ENCODE measurements at regions not wholly inside any gene's neighbourhood (a gene's known extent, or its start where the extent isn't known, plus 50 kb on each side); places are given as distances from the start of the nearest gene placed in this dataset.

- Histone ChIP-seq H3K36me3 (no peaks in the 10 kb centered on the region), H3K27me3 (no peaks in the 10 kb centered on the region), H3K4me3 (no peak overlapping the region), H3K27ac (no peak overlapping the region), H3K4me1 (no peaks in the 10 kb centered on the region), H3K9me3 (no peaks in the 10 kb centered on the region)
- no peak for TF ChIP-seq POLR2AphosphoS5 (IDR thresholded peaks at IDR 0.05)
- no peak for DNase-seq (ENCODE audit: low spot score in 2 of 2)
- intact Hi-C loops (cut with DNase I; ENCODE audit: low total_unique reads): no loop called here
Observed at GRCh38 chr3:181457756-181458155, 254.0 kb upstream of the SOX2 start.

DNA sequence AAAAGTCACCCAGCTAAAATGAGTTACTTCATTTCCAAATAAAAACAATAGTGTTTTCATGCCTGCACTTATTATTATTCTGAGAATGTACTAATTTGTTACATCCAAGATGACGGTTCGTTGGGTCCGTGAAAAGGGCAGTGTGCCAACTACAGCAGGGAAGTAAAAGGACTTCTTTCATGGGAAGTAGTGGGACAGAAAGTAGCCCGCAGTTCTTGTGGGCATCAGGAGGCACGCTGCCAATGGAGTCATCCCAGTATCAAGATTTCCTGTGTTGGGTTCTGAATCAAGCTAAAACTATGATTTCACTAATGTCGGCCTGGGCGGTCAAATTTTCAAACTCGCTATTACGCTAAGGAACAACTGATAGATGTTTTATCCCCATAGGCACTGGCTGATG is 254.5 kb upstream of the SOX2 start:
- Histone ChIP-seq H3K36me3 (no peaks in the 10 kb centered on the region), H3K27me3 (no peaks in the 10 kb centered on the region), H3K4me1 (no peaks in the 10 kb centered on the region), H3K27ac (no peak overlapping the region), H3K9me3 (no peaks in the 10 kb centered on the region), H3K4me3 (no peak overlapping the region)
- intact Hi-C loops (cut with DNase I; ENCODE audit: low total_unique reads): no loop called here
- no peak for DNase-seq (ENCODE audit: low spot score in 2 of 2)
- TF ChIP-seq, protein P1, sequence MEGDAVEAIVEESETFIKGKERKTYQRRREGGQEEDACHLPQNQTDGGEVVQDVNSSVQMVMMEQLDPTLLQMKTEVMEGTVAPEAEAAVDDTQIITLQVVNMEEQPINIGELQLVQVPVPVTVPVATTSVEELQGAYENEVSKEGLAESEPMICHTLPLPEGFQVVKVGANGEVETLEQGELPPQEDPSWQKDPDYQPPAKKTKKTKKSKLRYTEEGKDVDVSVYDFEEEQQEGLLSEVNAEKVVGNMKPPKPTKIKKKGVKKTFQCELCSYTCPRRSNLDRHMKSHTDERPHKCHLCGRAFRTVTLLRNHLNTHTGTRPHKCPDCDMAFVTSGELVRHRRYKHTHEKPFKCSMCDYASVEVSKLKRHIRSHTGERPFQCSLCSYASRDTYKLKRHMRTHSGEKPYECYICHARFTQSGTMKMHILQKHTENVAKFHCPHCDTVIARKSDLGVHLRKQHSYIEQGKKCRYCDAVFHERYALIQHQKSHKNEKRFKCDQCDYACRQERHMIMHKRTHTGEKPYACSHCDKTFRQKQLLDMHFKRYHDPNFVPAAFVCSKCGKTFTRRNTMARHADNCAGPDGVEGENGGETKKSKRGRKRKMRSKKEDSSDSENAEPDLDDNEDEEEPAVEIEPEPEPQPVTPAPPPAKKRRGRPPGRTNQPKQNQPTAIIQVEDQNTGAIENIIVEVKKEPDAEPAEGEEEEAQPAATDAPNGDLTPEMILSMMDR (IDR thresholded peaks at IDR 0.05): no peak
- TF ChIP-seq POLR2A (IDR thresholded peaks at IDR 0.05) (no peak), POLR2AphosphoS5 (IDR thresholded peaks at IDR 0.05) (no peak)

- no peaks in the 10 kb centered on the region for H3K36me3 ChIP-seq
- no peak for DNase-seq (ENCODE audit: low spot score in 2 of 2)
- TF ChIP-seq POLR2A (IDR thresholded peaks at IDR 0.05) (no peak), POLR2AphosphoS5 (IDR thresholded peaks at IDR 0.05) (no peak)
- TF ChIP-seq, protein P1 (IDR thresholded peaks at IDR 0.05): no peak
- H3K4me1 ChIP-seq: no peaks in the 10 kb centered on the region
- H3K9me3 ChIP-seq: no peaks in the 10 kb centered on the region
- no peak overlapping the region for H3K4me3 ChIP-seq
- intact Hi-C loops (cut with DNase I; ENCODE audit: low total_unique reads): no loop called here
- H3K27ac ChIP-seq: no peak overlapping the region
- H3K27me3 ChIP-seq: no peaks in the 10 kb centered on the region
Observed at GRCh38 chr3:181455276-181455675, 256.4 kb upstream of the SOX2 start.

DNA sequence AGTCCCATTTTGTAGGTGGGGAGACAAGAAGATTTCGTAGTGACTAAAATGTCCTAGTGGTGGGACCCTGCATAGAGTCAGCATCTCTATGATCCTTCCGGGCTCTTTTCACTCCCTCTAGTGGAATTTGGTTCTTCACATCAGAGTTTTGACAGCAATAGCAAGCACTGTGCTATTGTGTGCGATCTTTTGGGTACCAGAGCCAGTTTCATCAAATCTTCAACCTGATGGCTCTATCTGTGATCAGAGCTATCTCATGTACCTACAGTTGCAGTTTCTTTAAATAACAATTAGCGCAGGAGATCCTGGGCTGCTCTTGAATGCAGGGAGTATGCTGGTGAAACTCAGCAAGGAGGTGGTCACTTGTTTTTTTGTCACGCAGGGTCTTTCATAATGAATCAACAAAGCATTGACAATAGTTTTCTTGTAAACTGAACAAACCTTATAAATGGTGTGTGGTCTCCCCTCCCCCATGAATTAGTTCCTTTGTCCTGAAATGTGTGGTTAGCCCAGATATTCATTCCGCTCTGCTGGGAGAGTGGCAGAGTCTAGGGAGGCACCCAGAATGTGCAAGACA is 257.2 kb upstream of the SOX2 start:
- Histone ChIP-seq H3K36me3 (no peaks in the 10 kb centered on the region), H3K27ac (no peak overlapping the region), H3K9me3 (no peaks in the 10 kb centered on the region), H3K4me1 (no peaks in the 10 kb centered on the region), H3K4me3 (no peak overlapping the region), H3K27me3 (no peaks in the 10 kb centered on the region)
- DNase-seq (ENCODE audit: low spot score in 2 of 2): no peak
- intact Hi-C loops (cut with DNase I; ENCODE audit: low total_unique reads): no loop called here
- TF ChIP-seq POLR2A (IDR thresholded peaks at IDR 0.05): no peak
- TF ChIP-seq, protein P1 (IDR thresholded peaks at IDR 0.05): no peak
- no peak for TF ChIP-seq POLR2AphosphoS5 (IDR thresholded peaks at IDR 0.05)

- H3K27ac ChIP-seq: no peak overlapping the region
- no peak for DNase-seq (ENCODE audit: low spot score in 2 of 2)
- no peaks in the 10 kb centered on the region for H3K9me3 ChIP-seq
- intact Hi-C loops (cut with DNase I; ENCODE audit: low total_unique reads): no loop called here
- no peaks in the 10 kb centered on the region for H3K4me1 ChIP-seq
- TF ChIP-seq, protein P1 (IDR thresholded peaks at IDR 0.05): no peak
- TF ChIP-seq POLR2A (IDR thresholded peaks at IDR 0.05): no peak
- TF ChIP-seq POLR2AphosphoS5 (IDR thresholded peaks at IDR 0.05): no peak
- no peaks in the 10 kb centered on the region for H3K27me3 ChIP-seq
- no peaks in the 10 kb centered on the region for H3K36me3 ChIP-seq
- no peak overlapping the region for H3K4me3 ChIP-seq
Observed at GRCh38 chr3:181446741-181447140, 265.0 kb upstream of the SOX2 start.

- no peak for DNase-seq (ENCODE audit: low spot score in 2 of 2)
- H3K27ac ChIP-seq: no peak overlapping the region
- TF ChIP-seq POLR2AphosphoS5 (IDR thresholded peaks at IDR 0.05): no peak
- TF ChIP-seq, protein P1 (IDR thresholded peaks at IDR 0.05): no peak
- no peak for TF ChIP-seq POLR2A (IDR thresholded peaks at IDR 0.05)
- no peaks in the 10 kb centered on the region for H3K36me3 ChIP-seq
- intact Hi-C loops (cut with DNase I; ENCODE audit: low total_unique reads): no loop called here
- H3K4me1 ChIP-seq: no peaks in the 10 kb centered on the region
- H3K9me3 ChIP-seq: no peaks in the 10 kb centered on the region
- H3K27me3 ChIP-seq: no peaks in the 10 kb centered on the region
- H3K4me3 ChIP-seq: no peak overlapping the region
Observed at GRCh38 chr3:181442066-181442465, 269.7 kb upstream of the SOX2 start.
